OCI-LY3 (cell line): ENCODE measurements at regions not wholly inside any gene's neighbourhood (a gene's known extent, or its start where the extent isn't known, plus 50 kb on each side); places are given as distances from the start of the nearest gene placed in this dataset.

ENCODE experiments used
- CTCF ChIP-seq: fragments of 200-600, 300-600 bp; sonication (generic); IDR thresholded peaks from 2 replicates; pipeline ENCODE4 v1.5.1; 2014; ENCODE audit warnings: antibody characterized with exemption, low read length, low read depth
- EZH2phosphoT487 ChIP-seq: fragments of 200-600 bp; shearing (Covaris generic); IDR thresholded peaks from 2 replicates; pipeline ENCODE4 v1.6.1; 2018; ENCODE audit warnings: antibody characterized with exemption, mixed run types, low read depth

- no peak for TF ChIP-seq CTCF
- no peak for TF ChIP-seq EZH2phosphoT487
Observed at GRCh38 chr4:29277381-29277780, 1442.8 kb upstream of the PCDH7 start.
